CD4-positive, alpha-beta T cell treated with Interleukin-2 at 100 ng/mL for 4 hours (primary cell): ENCODE measurements at regions not wholly inside any gene's neighbourhood (a gene's known extent, or its start where the extent isn't known, plus 50 kb on each side); places are given as distances from the start of the nearest gene placed in this dataset.
A peak's percentile ranks its signal among the peaks of the same experiment; 100 is the strongest.

Source experiments
- DNase-seq: peaks from one replicate; pipeline ENCODE4 v3.0.0-alpha.2; 2020; ENCODE audit warnings: low spot score

DNA sequence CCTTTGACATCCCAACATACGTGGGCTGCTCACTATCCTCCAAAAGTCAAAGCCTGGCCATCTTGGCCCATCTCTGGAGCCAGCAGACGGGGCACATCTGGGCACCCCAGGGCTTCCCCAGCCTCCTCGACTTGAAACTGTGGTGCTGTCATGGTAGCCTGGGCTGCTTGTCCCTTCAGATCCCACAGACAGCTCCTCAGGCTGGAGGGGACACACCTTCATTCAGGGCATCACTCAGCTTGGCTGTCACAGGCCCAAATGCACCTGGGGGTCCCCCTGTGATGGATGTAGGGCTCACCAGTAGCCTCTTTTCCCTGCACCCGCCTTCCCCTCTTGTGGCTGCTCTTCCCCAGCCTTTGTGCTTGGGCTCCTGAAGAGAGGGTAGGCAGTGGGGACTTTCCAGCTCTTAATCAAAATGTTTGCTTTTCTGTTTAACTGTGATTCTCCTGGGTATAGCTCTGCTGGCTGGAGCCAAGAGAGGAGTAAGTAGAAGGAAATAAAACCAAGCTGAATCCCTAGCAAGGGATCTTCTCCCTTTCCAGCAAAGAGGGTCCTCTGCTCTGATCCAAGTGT, 92.3 kb downstream of the GYPC start:
- DNase-seq: no peak

- no peak for DNase-seq
Measured at GRCh38 chr2:126748929-126749518, 93.1 kb downstream of the GYPC start.

GRCh38 chr2:126749537-126749936, 93.6 kb downstream of the GYPC start:
- DNase-seq: peak; percentile 13

DNA sequence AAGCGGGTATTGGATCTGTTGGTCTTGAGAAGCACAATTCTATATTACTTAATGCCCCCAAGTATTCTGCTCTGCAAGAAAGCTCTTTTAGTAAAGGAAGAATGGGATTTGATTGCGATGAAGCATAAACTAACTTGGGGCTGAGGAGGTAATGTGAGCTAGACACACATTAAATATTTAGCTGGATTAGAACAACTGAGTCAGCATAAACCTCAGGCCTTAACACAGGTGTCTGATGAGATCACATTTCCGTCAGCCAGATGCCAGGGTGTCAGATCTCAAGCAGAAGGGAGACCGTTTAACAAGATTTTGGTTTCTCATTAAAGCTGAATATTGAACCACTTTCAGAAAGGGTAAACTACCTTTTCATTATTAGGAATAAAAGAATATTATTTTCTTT, 94.5 kb downstream of the GYPC start:
- no peak for DNase-seq

- no peak for DNase-seq
Measured at GRCh38 chr2:126751477-126751876, 95.5 kb downstream of the GYPC start.

GRCh38 chr2:126752876-126753275, 96.9 kb downstream of the GYPC start:
- DNase-seq: no peak

DNA sequence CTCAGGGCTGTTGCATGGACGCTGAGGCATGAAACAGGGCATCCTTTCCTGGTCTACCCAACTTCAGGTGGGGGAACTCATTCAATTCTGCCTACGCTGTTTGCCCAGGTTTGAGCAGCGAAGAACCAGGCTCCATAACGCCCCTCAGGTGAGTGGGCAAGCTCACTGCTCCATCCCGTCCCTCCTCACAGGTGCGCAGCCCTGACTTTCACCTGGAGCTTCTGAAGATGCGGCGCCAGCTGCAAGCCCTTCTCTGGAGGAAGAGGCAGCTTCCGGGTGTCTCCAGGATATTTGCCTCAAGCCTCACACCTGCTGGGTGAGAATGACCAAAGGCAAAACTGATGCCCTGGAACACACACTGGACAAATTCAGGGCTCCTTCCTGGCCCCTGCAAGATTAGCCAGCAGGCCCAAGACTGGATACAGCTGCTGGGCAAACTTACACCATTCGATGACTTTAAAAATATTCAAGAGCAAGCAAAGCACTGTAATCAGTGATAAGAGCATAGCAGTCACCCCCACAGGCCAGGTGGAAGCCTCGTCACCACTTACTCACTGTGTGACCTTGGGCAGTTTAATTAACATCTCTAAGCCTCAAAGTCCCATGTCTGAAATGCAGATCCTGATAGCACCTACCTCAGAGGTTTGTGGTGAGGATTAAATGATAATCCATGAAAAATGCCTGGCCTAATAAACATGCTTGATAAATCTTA, 97.7 kb downstream of the GYPC start:
- no peak for DNase-seq

DNA sequence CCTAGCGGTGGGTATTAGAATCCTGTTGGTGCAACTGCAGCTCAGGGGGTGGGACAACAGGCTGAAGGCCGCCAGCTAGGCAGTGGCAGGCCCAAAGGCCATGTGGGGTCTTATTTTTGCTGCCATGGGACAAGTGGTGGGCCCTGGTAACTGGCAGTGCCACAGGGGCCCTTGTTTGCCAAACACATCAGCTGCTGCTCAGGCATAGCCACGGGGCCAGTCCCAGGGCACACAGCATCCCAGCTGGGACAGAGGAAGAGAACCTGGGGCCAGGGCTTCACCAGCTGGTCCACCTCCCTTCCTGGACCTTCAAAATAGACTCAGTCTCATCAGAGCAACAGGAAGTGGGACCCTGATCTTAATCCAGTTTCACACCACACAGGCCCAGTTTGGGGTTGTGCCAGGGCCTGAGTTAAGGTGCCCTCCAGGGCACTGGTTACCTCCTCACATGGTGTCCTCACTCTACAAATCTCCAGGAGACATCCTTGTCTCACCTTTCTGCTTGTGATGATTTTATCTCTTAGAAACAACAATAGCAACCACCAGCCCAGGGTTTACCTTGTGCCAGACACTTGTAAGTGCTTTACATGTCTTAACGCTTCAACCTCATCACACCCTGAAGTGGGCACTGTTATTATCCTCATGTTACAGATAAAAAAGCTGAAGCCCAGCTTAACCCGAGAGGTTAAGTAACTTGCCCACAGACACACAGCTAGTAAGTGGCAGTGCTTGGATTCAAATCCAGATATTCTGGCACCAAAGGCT, 98.5 kb downstream of the GYPC start:
- DNase-seq: no peak

- DNase-seq: no peak
Measured at GRCh38 chr2:126756125-126756524, 100.2 kb downstream of the GYPC start.

- no peak for DNase-seq
Measured at GRCh38 chr2:126761256-126761980, 105.5 kb downstream of the GYPC start.

DNA sequence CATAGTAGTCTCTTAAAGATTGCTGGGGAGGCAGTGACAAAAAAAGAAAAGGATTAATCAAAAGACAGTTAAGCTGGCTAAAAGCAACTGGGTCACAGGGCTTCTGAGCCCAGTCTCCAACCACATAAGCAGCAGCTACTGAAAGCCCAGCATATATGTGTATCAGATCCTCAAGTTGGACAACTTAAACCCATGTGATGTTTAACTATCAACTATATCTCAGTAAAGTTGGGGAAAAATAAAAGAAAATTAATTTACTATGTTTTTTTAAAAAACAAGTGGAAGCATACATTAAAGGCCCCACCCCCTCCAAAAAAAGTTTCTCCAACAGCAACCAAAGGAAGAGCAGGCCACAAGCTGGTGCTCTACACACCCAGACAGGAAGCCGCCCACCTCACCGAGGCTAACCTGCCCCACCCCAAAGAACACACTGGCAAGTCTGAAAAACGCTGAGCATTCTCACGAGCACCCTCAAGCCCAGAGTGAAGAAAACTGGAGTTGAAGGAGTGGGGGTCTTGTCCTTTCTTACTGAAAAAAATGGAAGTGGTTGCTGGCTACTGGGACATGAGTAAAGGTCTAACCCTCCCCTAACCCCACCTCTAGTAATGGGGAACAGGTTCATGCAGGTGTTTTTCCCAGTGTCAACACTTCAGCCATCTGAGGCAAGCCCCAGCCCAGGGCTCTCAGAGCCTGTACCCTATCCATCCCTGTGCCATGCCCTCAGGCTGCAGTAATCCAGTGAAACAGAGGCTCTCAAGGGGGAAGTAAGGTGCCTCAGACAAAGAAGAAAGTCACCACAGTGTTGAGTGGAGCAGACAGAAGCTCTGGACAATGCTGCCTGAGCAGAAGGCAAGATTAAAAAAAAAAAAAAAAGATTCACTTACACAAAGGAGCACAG, 106.3 kb downstream of the GYPC start:
- DNase-seq: peak; percentile 50

DNA sequence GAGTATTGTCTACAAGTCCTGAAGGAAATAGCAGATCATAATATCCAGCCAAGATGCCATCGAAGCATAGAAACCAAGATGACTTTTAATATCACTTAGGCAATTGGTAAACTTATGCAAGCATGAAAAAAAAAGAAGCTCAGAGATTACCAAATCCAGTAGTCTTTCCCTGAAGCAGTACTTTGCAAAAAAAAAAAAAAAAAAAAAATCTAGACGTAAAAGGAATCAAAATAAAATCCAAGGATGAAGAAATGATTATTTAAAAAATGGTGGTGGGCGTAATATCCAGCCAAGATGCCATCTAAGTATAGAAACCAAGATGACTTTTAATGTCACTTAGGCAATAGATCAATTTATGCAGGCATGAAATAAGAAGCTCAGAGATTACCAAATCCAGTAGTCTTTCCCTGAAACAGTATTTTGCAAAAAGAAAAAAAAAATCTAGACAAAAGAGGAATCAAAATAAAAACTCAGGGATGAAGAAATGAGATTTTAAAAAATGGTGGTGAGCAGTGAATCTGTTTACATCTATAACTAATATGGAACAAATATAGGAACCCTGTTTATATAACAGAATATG, 108.8 kb downstream of the GYPC start:
- DNase-seq: no peak

DNA sequence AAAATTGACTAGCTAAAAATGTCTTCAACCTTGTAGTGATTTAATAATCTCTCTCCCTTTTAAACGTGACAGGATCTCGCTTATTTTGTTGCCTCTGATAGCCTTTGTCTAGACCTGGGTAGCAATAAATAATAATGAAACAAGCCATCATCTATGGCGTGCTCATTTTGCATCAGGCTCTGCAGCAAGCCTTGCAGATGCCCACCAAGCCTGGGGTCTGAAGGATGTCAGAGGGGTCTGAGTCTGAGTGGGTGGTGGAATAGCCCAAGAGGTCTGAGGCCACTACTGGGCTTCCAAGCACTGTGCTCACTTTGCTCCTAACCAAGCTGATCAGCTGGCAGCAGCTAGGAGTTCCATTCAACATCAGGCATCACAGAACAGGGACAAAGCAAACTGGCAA, 109.4 kb downstream of the GYPC start:
- no peak for DNase-seq

GRCh38 chr2:126766295-126766968, 110.5 kb downstream of the GYPC start:
- no peak for DNase-seq

- no peak for DNase-seq
Measured at GRCh38 chr2:126766969-126767296, 111.0 kb downstream of the GYPC start.

DNA sequence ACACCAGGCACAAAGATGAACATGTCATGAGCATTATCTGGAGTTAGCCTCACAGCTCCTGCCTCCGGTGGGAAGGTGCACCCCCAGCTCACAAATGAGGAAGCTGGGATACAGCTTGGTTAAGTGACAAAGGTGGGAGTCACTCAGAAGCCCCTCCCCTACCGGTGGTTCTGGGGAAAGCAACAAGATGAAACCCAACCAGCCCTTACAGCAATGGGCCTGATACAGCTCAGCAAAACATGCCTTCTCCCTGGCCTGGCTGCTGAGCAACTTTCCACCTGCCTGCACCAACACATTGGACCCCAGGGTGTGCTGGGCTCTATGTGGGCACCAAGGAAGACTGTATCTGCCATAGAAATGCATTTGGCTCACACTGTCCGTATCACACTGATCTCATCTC, 113.2 kb downstream of the GYPC start:
- DNase-seq: no peak

DNA sequence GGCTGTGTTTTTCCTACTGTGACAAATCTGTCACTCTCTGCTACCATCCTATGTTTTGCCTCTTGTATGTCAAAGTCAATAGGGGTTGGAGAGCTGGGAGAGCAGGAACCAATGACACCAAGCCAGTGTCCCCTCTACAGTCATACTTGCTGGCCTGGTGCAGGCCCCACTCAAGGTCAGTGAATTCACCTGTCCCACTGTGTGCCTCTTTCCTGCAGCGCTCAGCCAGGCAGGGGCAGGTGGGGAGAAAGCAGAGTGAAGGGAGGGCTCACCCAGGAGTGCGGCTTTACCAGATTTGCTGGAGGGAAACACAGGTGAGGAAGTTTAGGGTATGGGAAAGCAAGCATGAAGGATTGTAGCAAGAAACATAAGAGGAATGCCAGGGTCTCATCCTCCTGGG, 114.5 kb downstream of the GYPC start:
- DNase-seq: no peak

DNA sequence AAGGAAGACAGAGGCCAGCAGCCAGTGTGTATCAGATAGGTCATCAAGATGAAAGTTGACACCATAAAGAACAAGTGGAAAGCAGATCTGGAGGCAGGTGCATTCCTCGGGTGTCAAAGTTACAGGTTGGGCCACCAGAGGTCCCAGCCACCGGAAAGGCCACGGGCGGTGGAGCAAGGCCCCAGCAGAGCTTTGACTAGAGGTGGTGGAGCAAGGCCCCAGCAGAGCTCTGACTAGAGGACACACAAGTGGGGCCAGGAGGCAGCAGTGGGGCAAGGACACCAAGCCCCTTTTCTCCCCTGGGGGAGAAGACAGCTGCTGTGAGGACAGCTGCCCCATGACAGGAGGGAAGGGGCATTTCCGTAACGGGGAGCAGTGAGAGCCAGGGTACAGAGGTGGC, 115.1 kb downstream of the GYPC start:
- no peak for DNase-seq

DNA sequence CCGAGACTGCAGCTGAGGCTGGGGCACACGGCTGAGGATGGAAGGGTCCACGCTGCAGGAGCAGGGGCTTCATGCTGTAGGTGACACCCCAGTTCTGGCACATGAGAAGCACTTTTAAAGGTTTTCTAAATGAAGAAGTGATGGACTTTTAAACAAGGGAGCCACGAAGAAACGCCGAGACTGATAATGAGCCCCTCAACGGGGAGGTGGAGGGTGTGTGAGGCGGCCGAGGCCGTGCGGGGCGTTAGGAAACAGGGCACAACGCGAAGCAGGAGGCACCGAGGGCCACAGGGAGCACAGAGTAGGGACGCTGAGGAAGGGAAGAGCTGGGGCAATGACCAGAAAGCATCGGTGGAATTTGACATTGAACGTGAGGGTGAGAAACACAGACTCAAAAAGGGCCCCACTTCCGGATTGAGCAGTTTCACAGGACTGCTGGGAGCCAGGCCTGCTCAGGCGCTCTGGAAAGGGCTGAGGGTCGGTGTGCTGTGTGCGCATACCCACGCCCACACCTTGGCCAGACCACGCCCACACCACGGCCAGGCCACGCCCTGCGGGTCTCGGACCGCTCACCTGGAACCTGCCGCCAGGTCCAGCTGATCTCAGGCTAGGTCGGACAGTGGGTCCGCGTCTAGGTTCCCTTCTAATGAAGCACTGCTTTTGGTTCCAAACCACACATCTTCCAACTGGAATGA, 115.7 kb downstream of the GYPC start:
- DNase-seq: no peak

DNA sequence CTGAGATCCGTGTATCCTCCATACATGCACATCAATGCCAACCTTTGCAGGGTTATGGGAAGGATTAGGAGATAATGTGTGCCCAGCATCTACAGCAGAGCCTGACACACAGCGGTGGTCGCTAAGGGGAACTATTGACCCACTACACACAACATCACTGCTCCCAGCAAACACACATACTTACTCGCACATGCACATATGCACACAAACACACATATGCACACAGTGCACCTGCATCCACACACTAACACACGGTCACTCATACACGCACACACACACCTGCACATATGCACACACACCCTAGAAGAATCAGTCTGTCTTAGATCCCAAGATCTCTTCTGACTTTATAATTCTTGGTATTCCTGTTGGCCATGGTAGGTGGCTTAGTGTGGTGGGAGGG, 118.3 kb downstream of the GYPC start:
- no peak for DNase-seq
